Neural progenitor cell (in vitro differentiated cells): ENCODE measurements at regions not wholly inside any gene's neighbourhood (a gene's known extent, or its start where the extent isn't known, plus 50 kb on each side); places are given as distances from the start of the nearest gene placed in this dataset.

Source experiments
- CTCF ChIP-seq: fragments of 200-600 bp; sonication (generic); IDR thresholded peaks from 2 replicates; pipeline ENCODE4 v1.5.1; 2017; ENCODE audit warnings: antibody characterized with exemption, mild to moderate bottlenecking
- EZH2phosphoT487 ChIP-seq: fragments of 200-600 bp; sonication (generic); IDR thresholded peaks from 2 replicates; pipeline ENCODE4 v1.6.1; 2017; ENCODE audit warnings: antibody characterized with exemption

DNA sequence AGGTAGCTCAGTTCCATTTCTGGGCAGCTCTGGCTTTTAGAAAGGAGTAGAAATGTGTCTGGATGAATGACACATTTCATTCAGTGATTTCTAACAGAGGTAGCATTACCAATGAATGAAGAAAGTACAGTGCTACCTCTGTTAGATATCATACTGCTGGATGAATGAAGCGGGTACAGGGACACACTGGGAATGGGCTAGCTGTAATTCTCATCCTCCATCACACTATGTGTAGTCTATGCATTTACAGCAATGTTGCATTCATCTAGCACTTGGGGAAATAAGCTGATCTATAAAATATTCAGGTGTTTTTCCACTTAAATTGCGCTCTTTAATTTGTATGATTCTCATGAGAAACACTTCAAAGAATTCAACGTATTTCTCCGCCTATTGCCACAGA lies 158.3 kb upstream of the IRX5 start:
- TF ChIP-seq CTCF (no peak), EZH2phosphoT487 (no peak)
